KOPT-K1 (cell line): ENCODE measurements at regions not wholly inside any gene's neighbourhood (a gene's known extent, or its start where the extent isn't known, plus 50 kb on each side); places are given as distances from the start of the nearest gene placed in this dataset.

Experiments used
- H3K27ac ChIP-seq: fragments of 200-600 bp; sonication (generic); 2 replicates; pipeline ENCODE4 v1.5.1; 2016; ENCODE audit warnings: antibody characterized with exemption, mild to moderate bottlenecking, low read depth, low read length; ENCODE audit not compliant: poor library complexity, severe bottlenecking
- H3K36me3 ChIP-seq: fragments of 200-600 bp; sonication (generic); 2 replicates; pipeline ENCODE4 v1.5.1; 2017; ENCODE audit warnings: antibody characterized with exemption, mild to moderate bottlenecking, low read length, moderate library complexity; ENCODE audit not compliant: insufficient read depth
- H3K9me3 ChIP-seq: fragments of 200-600 bp; sonication (generic); 2 replicates; pipeline ENCODE4 v1.5.1; 2017; ENCODE audit warnings: antibody characterized with exemption, low read length, mild to moderate bottlenecking; ENCODE audit not compliant: insufficient read depth, poor library complexity, severe bottlenecking

GRCh38 chr12:38258411-38258810 is 58.2 kb upstream of the ALG10B start:
- H3K9me3 ChIP-seq, result no peaks in the 10 kb centered on the region
- H3K36me3 ChIP-seq, result no peaks in the 10 kb centered on the region
- no peak overlapping the region for H3K27ac ChIP-seq
